Activated B cell treated with CpG ODN at 0.5 μM for 24 hours (primary cell): ENCODE measurements at regions not wholly inside any gene's neighbourhood (a gene's known extent, or its start where the extent isn't known, plus 50 kb on each side); places are given as distances from the start of the nearest gene placed in this dataset.
"Not testable (repeated sequence)": the region's sequence is repeated elsewhere in the genome, so short reads cannot be mapped to it uniquely, and the experiment has no call there.

Experiments used
- ATAC-seq: fragments of 200-7000 bp; cut with Tn5 transposase; one replicate; pipeline ENCODE4 v1.10.0; 2021; ENCODE audit warnings: low read depth, mild to moderate bottlenecking, moderate library complexity
- CTCF ChIA-PET: fragments of 350-600 bp; sonication (Branson Sonifier 250); formaldehyde crosslinking; loops from one replicate; lab custom pipeline; 2021; ENCODE audit warnings: antibody characterized with exemption; lab: Charles Lee
- POLR2A ChIA-PET: fragments of 350-600 bp; sonication (Branson Sonifier 250); formaldehyde crosslinking; loops from one replicate; lab custom pipeline; 2021; ENCODE audit warnings: antibody characterized with exemption; lab: Charles Lee
- DNase-seq: peaks from one replicate; pipeline ENCODE4 v3.0.0; 2022
- H3K27ac Mint-ChIP-seq: one replicate; pipeline ENCODE4 v1.8.0; 2020; ENCODE audit warnings: mixed read lengths
- H3K27me3 Mint-ChIP-seq: one replicate; pipeline ENCODE4 v1.8.0; 2021; ENCODE audit warnings: mixed read lengths
- H3K36me3 Mint-ChIP-seq: one replicate; pipeline ENCODE4 v1.8.0; 2021; ENCODE audit warnings: low read depth, mixed read lengths
- H3K4me1 Mint-ChIP-seq: one replicate; pipeline ENCODE4 v1.8.0; 2021; ENCODE audit warnings: mixed read lengths
- H3K4me3 Mint-ChIP-seq: one replicate; pipeline ENCODE4 v1.8.0; 2020; ENCODE audit warnings: mild to moderate bottlenecking, mixed read lengths
- H3K9me3 Mint-ChIP-seq: one replicate; pipeline ENCODE4 v1.8.0; 2020; ENCODE audit warnings: mixed read lengths
- intact Hi-C: fragments of 100-400 bp; cut with micrococcal nuclease; formaldehyde crosslinking; loops from one replicate; pipeline ENCODE4 v1.15.1; 2024
- TF ChIP-seq, protein P1 (sequence below): fragments of 200-600 bp; IDR thresholded peaks from one replicate; pipeline ENCODE4 v1.8.0; 2022; ENCODE audit warnings: antibody characterized with exemption, mild to moderate bottlenecking

DNA sequence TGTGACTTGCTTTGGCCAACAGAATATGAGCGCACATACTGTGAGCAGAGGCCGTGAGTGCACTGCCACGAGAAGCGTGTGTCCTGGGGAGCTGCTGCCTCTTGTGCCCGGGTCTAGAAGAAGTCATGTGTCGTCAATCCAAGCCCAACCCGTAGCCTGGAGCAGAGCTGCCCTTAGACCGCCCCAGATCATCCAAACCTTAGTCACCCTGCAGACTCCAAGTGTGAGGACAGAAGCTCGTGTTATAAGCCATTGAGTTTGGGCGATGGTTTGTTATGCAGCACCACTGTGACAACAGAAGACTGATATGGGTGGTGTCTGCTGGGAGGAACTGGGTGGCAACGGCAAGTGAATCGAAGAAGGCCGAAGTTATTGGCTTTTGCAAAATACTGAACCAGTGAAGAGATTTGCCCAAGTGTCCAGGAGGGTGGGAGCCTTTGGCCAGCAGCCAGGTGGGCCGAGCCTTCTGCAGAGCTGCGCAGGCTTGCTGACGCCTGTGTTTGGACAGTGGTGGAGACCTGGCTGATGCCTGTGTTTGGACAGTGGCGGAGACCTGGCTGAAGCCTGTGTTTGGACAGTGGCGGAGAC is 101.3 kb upstream of the SULF2 start:
- Mint-ChIP-seq H3K36me3 (no peaks in the 10 kb centered on the region), H3K9me3 (no peaks in the 10 kb centered on the region), H3K4me1 (no peaks in the 10 kb centered on the region), H3K27me3 (peaks cover 8% of the 10 kb centered on the region), H3K27ac (no peak overlapping the region), H3K4me3 (no peak overlapping the region)
- DNase-seq: no peak
- intact Hi-C loops: no loop called here
- ATAC-seq: no peak
- ChIA-PET POLR2A (no interaction called here), CTCF (no interaction called here)
- TF ChIP-seq, protein P1, sequence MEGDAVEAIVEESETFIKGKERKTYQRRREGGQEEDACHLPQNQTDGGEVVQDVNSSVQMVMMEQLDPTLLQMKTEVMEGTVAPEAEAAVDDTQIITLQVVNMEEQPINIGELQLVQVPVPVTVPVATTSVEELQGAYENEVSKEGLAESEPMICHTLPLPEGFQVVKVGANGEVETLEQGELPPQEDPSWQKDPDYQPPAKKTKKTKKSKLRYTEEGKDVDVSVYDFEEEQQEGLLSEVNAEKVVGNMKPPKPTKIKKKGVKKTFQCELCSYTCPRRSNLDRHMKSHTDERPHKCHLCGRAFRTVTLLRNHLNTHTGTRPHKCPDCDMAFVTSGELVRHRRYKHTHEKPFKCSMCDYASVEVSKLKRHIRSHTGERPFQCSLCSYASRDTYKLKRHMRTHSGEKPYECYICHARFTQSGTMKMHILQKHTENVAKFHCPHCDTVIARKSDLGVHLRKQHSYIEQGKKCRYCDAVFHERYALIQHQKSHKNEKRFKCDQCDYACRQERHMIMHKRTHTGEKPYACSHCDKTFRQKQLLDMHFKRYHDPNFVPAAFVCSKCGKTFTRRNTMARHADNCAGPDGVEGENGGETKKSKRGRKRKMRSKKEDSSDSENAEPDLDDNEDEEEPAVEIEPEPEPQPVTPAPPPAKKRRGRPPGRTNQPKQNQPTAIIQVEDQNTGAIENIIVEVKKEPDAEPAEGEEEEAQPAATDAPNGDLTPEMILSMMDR: no peak

DNA sequence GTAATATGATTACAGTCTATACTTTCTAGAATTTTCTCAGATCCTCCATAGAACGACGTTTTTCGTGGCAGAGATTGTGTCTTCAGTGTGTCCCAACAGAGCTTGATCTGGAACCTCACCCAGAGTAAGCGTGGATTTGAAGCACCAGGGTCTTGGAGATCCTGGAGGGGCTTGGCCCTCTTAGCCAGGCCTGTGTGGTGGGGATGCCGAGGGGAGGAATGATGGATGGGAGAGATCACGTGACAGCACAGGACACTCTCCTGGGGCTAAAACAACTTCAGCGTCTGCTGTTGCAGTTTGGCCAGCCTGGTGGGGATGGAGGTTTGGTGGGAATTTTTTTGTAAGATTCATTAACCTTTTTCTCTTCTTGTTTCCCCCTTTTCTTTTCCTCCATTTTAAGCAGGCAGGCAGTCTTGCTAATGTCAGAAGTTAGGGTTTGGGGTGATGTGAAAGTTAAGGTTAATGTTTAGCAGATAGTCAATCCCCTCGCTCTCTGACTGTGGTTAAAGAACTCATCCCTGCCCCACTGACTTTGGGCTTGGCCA is 100.7 kb upstream of the SULF2 start:
- no peak for ATAC-seq
- H3K9me3 Mint-ChIP-seq: no peaks in the 10 kb centered on the region
- CTCF ChIA-PET: no interaction called here
- no peak for DNase-seq
- H3K36me3 Mint-ChIP-seq: no peaks in the 10 kb centered on the region
- intact Hi-C loops: no loop called here
- POLR2A ChIA-PET: no interaction called here
- TF ChIP-seq, protein P1: no peak
- peaks cover 8% of the 10 kb centered on the region for H3K27me3 Mint-ChIP-seq
- no peak overlapping the region for H3K27ac Mint-ChIP-seq
- no peaks in the 10 kb centered on the region for H3K4me1 Mint-ChIP-seq
- H3K4me3 Mint-ChIP-seq: no peak overlapping the region

GRCh38 chr20:47883940-47884339 is 98.7 kb upstream of the SULF2 start:
- DNase-seq, intact Hi-C loops, H3K36me3 Mint-ChIP-seq, H3K4me1 Mint-ChIP-seq, CTCF ChIA-PET, ATAC-seq, H3K4me3 Mint-ChIP-seq, POLR2A ChIA-PET, H3K27ac Mint-ChIP-seq, H3K9me3 Mint-ChIP-seq, H3K27me3 Mint-ChIP-seq: not testable (repeated sequence)

DNA sequence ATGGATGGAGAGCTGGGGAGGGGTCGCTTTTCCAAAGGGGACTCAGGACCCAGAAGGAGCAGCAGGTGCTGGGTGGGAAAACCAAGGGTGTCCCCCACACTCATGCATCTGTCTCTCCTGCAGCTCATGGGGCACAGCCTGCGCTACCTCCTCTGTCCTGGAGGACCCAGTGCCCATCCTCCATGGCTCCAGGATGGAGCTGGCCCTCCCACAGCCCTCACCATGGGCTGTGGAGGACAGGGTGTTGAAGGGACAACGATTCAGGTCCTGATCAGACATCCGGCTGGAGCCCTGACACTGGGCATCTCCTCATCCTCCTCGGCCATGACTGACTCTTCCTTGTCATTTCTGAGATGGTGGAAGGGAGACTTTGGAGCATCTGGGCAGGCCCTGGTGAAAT is 97.9 kb upstream of the SULF2 start:
- ChIA-PET CTCF (no interaction called here), POLR2A (no interaction called here)
- Mint-ChIP-seq H3K27ac (no peak overlapping the region), H3K4me1 (no peaks in the 10 kb centered on the region), H3K27me3 (peaks cover 11% of the 10 kb centered on the region), H3K4me3 (no peak overlapping the region), H3K36me3 (no peaks in the 10 kb centered on the region), H3K9me3 (no peaks in the 10 kb centered on the region)
- intact Hi-C loops: no loop called here
- DNase-seq (no peak), ATAC-seq (no peak)
- TF ChIP-seq, protein P1: no peak

- Mint-ChIP-seq H3K9me3 (no peaks in the 10 kb centered on the region), H3K27me3 (peaks cover 13% of the 10 kb centered on the region), H3K4me1 (no peaks in the 10 kb centered on the region), H3K36me3 (no peaks in the 10 kb centered on the region), H3K27ac (no peak overlapping the region), H3K4me3 (no peak overlapping the region)
- ATAC-seq: no peak
- DNase-seq: no peak
- intact Hi-C loops: no loop called here
- ChIA-PET POLR2A (no interaction called here), CTCF (no interaction called here)
- TF ChIP-seq, protein P1: no peak
Measured at GRCh38 chr20:47879771-47880170, 94.5 kb upstream of the SULF2 start.

DNA sequence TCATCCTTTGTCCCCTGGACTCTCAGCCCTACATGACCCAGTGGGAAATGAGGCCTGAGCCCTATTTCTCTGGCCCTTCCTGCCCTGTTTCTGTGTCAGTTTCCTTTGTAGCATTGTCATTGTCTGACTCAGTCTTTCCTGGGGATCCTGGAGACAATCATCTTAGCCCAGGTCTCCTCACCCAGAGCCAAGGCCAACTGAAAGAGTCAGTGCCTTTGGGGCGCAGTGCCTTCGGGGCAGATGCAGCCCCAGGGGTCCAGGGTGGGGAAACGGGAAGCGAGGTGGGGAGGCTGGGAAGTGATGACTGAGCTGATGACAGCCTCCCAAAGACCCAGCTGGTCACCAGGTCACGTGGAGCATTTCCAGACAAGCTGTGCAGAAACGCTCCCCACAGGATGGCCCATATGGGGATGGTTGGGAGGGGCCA is 93.3 kb upstream of the SULF2 start:
- Mint-ChIP-seq H3K9me3 (no peaks in the 10 kb centered on the region), H3K4me1 (no peaks in the 10 kb centered on the region), H3K27ac (no peak overlapping the region), H3K27me3 (peaks cover 5% of the 10 kb centered on the region), H3K4me3 (no peak overlapping the region), H3K36me3 (no peaks in the 10 kb centered on the region)
- TF ChIP-seq, protein P1: no peak
- ChIA-PET CTCF (no interaction called here), POLR2A (no interaction called here)
- DNase-seq: no peak
- intact Hi-C loops: no loop called here
- ATAC-seq: no peak
